ENCODE measurements at regions not wholly inside any gene's neighbourhood (a gene's known extent, or its start where the extent isn't known, plus 50 kb on each side); places are given as distances from the start of the nearest gene placed in this dataset.

DNA sequence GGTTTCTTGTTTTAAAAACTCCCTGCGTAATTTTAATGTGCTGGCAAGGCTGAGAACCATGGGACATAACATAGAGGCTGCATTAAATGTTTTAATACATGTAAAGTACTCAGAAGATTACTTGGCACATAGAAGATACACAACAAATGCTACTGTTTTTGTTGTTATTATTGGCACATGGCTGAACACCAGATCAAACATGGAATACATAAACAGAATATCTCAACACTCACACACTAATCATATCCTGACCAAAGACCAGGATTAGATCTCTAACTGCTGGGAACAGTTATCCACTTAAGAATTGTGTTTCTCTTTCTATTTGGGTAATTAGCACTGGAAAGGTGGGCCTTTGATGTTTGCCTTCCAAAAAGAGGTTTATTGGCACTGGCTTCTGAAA is 69.3 kb downstream of the KCNE4 start:
- Histone ChIP-seq H3K27ac (ENCODE audit: low read depth in 2 of 2, low read length in 1 of 2) (no peak overlapping the region), H2AFZ (ENCODE audit: low read depth) (no peak overlapping the region; the same call in 1 of the 2 replicates), H3K9me3 (no peaks in the 10 kb centered on the region), H3K79me2 (ENCODE audit: insufficient read depth) (no peaks in the 10 kb centered on the region), H3K4me2 (no peak overlapping the region), H3K4me3 (ENCODE audit: low read depth in 2 of 2, low read length in 1 of 2) (no peak overlapping the region), H4K20me1 (ENCODE audit: insufficient read depth) (no peaks in the 10 kb centered on the region), H3F3A (replicated peaks; ENCODE audit: insufficient read depth) (no peaks in the 10 kb centered on the region), H3K9me2 (no peaks in the 10 kb centered on the region), H3K9ac (no peak overlapping the region), H3K27me3 (ENCODE audit: insufficient read depth) (no peaks in the 10 kb centered on the region), H3K36me3 (replicated peaks in 1 of 2; ENCODE audit: control insufficient read depth in 1 of 2, insufficient read depth in 2 of 2, low read length in 1 of 2) (no peaks in the 10 kb centered on the region), H3K4me1 (ENCODE audit: control insufficient read depth in 1 of 2, insufficient read depth in 2 of 2, low read depth in 1 of 2, low read length in 1 of 2) (peaks cover 5 to 24% of the 10 kb centered on the region in 2 experiments; a peak in 3 of 4 replicates)
- no peak for TF ChIP-seq POLR2AphosphoS5 (IDR thresholded peaks at IDR 0.05; ENCODE audit: low read depth, low read length)
- no peak for TF ChIP-seq MEF2A (IDR thresholded peaks at IDR 0.05; ENCODE audit: borderline replicate concordance, low read depth)
- no peak for TF ChIP-seq YY1 (IDR thresholded peaks at IDR 0.05; ENCODE audit: low read depth)
- no peak for TF ChIP-seq TAF1 (IDR thresholded peaks at IDR 0.05; ENCODE audit: borderline replicate concordance, low read depth, low read length)
- TF ChIP-seq, protein P1, sequence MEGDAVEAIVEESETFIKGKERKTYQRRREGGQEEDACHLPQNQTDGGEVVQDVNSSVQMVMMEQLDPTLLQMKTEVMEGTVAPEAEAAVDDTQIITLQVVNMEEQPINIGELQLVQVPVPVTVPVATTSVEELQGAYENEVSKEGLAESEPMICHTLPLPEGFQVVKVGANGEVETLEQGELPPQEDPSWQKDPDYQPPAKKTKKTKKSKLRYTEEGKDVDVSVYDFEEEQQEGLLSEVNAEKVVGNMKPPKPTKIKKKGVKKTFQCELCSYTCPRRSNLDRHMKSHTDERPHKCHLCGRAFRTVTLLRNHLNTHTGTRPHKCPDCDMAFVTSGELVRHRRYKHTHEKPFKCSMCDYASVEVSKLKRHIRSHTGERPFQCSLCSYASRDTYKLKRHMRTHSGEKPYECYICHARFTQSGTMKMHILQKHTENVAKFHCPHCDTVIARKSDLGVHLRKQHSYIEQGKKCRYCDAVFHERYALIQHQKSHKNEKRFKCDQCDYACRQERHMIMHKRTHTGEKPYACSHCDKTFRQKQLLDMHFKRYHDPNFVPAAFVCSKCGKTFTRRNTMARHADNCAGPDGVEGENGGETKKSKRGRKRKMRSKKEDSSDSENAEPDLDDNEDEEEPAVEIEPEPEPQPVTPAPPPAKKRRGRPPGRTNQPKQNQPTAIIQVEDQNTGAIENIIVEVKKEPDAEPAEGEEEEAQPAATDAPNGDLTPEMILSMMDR (IDR thresholded peaks at IDR 0.05): no peak
- TF ChIP-seq, protein P2, sequence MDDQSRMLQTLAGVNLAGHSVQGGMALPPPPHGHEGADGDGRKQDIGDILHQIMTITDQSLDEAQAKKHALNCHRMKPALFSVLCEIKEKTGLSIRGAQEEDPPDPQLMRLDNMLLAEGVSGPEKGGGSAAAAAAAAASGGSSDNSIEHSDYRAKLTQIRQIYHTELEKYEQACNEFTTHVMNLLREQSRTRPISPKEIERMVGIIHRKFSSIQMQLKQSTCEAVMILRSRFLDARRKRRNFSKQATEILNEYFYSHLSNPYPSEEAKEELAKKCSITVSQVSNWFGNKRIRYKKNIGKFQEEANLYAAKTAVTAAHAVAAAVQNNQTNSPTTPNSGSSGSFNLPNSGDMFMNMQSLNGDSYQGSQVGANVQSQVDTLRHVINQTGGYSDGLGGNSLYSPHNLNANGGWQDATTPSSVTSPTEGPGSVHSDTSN (IDR thresholded peaks at IDR 0.05): no peak
- no peak for TF ChIP-seq RCOR1 (IDR thresholded peaks at IDR 0.05; ENCODE audit: low read length)
- TF ChIP-seq, protein P3, sequence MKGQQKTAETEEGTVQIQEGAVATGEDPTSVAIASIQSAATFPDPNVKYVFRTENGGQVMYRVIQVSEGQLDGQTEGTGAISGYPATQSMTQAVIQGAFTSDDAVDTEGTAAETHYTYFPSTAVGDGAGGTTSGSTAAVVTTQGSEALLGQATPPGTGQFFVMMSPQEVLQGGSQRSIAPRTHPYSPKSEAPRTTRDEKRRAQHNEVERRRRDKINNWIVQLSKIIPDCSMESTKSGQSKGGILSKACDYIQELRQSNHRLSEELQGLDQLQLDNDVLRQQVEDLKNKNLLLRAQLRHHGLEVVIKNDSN (IDR thresholded peaks at IDR 0.05; ENCODE audit: borderline replicate concordance, low read depth): no peak
- TF ChIP-seq SIN3A (IDR thresholded peaks at IDR 0.05; ENCODE audit: borderline replicate concordance, low read depth, low read length): no peak
- TF ChIP-seq FOSL2 (IDR thresholded peaks at IDR 0.05; ENCODE audit: borderline replicate concordance, low read depth): no peak
- no peak for TF ChIP-seq EP300 (IDR thresholded peaks at IDR 0.05; ENCODE audit: borderline replicate concordance in 1 of 2, low read depth in 1 of 2, low read length in 1 of 2)
- TF ChIP-seq NFIC (IDR thresholded peaks at IDR 0.05; ENCODE audit: borderline replicate concordance): no peak
- TF ChIP-seq CHD2 (IDR thresholded peaks at IDR 0.05; ENCODE audit: low read length, partially characterized antibody): no peak
- no peak for TF ChIP-seq FOXM1 (IDR thresholded peaks at IDR 0.05; ENCODE audit: low read depth)
- no peak for TF ChIP-seq RFX5 (IDR thresholded peaks at IDR 0.05; ENCODE audit: low read length)
- TF ChIP-seq, protein P4, sequence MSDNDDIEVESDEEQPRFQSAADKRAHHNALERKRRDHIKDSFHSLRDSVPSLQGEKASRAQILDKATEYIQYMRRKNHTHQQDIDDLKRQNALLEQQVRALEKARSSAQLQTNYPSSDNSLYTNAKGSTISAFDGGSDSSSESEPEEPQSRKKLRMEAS (IDR thresholded peaks at IDR 0.05; ENCODE audit: low read depth): no peak
- 89% methylated on average over 1 of the region's 1 CpG for WGBS (ENCODE audit: low lambda C conversion rate)
- no peak for DNase-seq
- ChIA-PET CTCF (interaction anchor here (1.9 kb wide), 1 partner anchor 150 kb away, joined by 5 read pairs; no protein-coding TSS in a partner anchor), POLR2A (no interaction called here)

All from SK-N-SH (cell line).